ENCODE measurements at regions not wholly inside any gene's neighbourhood (a gene's known extent, or its start where the extent isn't known, plus 50 kb on each side); places are given as distances from the start of the nearest gene placed in this dataset.

DNA sequence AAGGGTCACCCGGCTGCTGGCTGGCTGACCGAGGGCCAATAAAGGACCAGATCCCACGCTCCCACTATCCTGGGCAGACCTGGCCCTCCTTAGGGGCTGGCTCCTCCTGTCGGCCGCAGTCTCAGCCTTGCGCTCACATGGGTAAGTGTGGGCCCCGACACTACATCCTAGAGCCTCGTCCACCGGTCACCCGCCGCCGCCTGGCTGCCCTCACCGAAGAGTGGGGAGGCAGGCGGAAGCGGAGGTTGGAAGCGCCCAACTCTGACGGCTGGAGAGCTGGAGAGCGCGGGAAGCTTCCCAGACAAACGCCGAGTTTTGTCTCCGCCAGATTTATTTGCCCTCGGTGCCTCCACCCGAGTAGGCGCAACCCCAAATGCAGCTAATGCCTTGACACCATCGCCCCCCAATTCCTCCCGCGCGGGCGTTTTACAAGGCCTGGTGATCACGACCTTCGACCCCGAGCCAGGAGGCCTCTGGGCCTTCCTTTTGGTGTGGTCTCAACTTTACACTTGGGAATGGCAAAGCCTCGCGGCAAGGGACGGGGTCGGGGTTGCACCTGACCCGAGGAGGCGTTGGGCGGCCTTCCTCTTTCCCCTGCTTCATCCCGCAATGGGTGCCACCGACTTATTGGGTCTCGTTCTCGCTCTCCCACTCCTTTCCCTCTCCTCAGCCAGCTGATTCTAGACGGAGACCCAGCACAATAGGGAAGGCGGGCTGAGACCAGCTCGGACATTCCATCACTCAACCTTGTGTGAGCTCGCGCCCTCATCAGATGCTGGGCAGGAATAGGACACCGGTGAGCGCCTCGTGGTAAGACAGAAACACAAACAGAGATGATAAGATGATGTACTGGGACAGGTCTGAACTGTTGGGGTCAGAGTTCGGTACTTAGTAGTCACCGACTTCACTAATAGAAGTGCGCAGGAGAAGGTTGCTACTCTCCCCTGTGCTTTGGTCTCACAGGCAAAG is 78.3 kb upstream of the ANO4 start:
- Histone ChIP-seq H3K36me3 (no peaks in the 10 kb centered on the region), H3K27me3 (ENCODE audit: insufficient read depth, low read depth, severe bottlenecking) (no peaks in the 10 kb centered on the region), H3K4me3 (ENCODE audit: low read depth, low read length) (no peak overlapping the region), H3K9me3 (ENCODE audit: severe bottlenecking) (peaks cover 3% of the 10 kb centered on the region), H3K27ac (no peak overlapping the region)
- DNase-seq, result no peak
- TF ChIP-seq, protein P1, sequence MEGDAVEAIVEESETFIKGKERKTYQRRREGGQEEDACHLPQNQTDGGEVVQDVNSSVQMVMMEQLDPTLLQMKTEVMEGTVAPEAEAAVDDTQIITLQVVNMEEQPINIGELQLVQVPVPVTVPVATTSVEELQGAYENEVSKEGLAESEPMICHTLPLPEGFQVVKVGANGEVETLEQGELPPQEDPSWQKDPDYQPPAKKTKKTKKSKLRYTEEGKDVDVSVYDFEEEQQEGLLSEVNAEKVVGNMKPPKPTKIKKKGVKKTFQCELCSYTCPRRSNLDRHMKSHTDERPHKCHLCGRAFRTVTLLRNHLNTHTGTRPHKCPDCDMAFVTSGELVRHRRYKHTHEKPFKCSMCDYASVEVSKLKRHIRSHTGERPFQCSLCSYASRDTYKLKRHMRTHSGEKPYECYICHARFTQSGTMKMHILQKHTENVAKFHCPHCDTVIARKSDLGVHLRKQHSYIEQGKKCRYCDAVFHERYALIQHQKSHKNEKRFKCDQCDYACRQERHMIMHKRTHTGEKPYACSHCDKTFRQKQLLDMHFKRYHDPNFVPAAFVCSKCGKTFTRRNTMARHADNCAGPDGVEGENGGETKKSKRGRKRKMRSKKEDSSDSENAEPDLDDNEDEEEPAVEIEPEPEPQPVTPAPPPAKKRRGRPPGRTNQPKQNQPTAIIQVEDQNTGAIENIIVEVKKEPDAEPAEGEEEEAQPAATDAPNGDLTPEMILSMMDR (IDR thresholded peaks at IDR 0.05; ENCODE audit: low read depth, low read length), result no peak

DNA sequence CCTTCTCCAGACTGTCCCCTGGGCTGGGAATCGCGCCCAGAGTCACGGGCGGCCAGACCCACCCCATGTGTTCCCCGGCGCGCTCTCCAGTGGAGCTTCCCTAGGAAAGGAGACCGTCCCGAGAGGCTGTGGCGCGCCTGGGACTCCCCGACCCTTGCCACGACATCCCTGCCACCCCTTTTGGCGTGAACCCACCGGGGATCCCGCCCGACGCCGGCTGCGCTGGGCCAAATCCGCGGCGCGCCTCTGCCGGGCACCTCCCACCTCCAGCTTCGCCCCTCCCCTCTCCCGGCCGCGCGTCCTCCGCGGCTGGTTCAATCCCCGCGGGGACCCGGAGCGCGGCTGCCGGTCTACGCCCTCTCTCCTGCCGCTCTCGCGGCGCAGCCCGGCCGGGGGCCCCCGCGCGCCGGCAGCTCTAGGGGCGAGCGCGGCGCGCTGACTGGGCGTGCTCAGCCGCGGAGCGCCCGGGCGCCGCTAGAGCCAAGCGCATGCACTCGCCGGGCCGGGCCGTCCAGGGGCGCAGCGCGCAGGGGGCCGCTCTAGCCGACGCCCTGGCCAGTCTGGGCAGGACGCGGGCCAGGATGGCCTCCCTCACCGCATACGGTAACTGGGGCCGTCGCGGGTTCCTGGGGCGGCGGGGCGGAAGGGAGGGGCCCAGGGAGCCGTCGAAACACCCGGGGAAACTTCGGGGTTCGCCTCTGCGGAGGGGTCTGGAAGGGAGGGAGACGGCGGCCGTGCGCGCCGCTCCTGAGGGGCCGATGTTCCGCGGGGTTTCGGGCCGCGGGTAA is 77.4 kb upstream of the ANO4 start:
- Histone ChIP-seq H3K27me3 (ENCODE audit: insufficient read depth, low read depth, severe bottlenecking) (no peaks in the 10 kb centered on the region), H3K4me3 (ENCODE audit: low read depth, low read length) (peak overlapping the region; percentile 60), H3K27ac (no peak overlapping the region), H3K9me3 (ENCODE audit: severe bottlenecking) (peaks cover 3% of the 10 kb centered on the region), H3K36me3 (no peaks in the 10 kb centered on the region)
- TF ChIP-seq, protein P1 (IDR thresholded peaks at IDR 0.05; ENCODE audit: low read depth, low read length), result no peak
- peak; percentile 38 for DNase-seq

DNA sequence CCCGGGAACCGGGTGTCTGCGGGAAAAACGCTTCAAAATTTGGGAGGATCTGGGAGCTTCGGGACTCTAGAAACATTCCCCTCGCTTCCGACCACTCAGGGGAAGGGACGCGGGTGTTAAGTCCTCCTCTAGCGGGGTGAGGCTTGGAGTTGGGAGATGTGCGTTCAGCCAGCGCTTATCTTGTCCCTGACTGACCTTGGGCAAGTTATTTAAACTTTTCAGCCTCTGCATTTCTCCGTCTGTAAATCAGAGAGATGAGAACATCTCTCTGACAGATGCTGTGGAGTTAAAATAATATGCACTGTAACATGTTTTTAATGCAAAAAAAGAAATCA is 76.9 kb upstream of the ANO4 start:
- peaks cover 3% of the 10 kb centered on the region for H3K9me3 ChIP-seq (ENCODE audit: severe bottlenecking)
- TF ChIP-seq, protein P1 (IDR thresholded peaks at IDR 0.05; ENCODE audit: low read depth, low read length), result no peak
- no peaks in the 10 kb centered on the region for H3K36me3 ChIP-seq
- no peak for DNase-seq
- peak overlapping the region; percentile 60 for H3K4me3 ChIP-seq (ENCODE audit: low read depth, low read length)
- no peak overlapping the region for H3K27ac ChIP-seq
- no peaks in the 10 kb centered on the region for H3K27me3 ChIP-seq (ENCODE audit: insufficient read depth, low read depth, severe bottlenecking)

DNA sequence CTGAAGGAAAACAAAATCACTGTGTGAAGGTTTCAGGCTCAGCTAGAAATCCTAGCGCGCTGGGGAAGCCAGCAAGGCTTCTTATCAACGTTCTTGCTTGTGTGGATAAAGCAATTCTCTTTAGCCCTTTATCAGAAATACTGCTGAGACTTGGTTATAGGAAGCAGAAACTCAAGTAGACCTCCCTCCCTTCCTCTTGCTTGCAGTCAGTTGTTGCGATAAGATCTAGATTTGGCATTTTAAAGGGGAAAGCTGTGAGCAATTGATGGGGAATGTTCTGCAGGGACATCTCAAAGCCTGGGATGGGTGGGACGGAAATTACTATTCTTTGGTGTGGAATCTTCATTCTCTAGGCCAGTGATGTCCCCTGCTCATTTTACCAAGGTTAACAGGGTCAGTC is 76.4 kb upstream of the ANO4 start:
- TF ChIP-seq, protein P1 (IDR thresholded peaks at IDR 0.05; ENCODE audit: low read depth, low read length), result no peak
- H3K36me3 ChIP-seq, result no peaks in the 10 kb centered on the region

DNA sequence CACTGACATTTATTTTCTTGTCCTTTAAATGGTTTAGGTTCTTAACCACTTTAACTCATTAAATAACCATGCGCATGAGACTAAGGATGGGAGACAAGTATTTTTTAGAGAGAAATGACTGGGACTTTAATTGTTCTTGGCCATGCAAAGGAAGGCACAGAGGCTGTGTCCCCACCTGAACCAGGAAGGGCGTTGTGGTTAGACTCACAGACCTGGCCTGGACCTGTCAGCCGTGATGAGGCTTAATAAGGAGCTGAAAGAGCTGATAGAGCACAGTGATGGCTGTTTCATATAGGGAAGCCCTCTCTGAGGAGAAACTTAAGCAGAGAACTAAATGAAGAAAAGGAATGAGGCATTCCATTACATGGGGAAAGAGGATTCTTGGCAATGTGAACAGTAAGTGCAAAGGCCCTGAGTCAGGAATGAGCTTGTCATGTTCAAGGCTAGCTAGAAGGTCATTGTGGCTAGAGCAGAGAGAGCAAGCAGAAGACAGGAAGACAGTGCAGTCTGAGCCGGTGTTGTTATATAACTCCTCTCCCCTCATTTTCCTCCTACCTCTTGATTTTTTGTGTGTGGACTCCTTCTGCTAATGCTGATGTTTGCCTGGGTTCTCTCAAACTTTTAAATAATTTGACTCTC is 74.4 kb upstream of the ANO4 start:
- H3K4me3 ChIP-seq (ENCODE audit: low read depth, low read length), result no peak overlapping the region
- no peaks in the 10 kb centered on the region for H3K27me3 ChIP-seq (ENCODE audit: insufficient read depth, low read depth, severe bottlenecking)
- TF ChIP-seq, protein P1 (IDR thresholded peaks at IDR 0.05; ENCODE audit: low read depth, low read length), result no peak
- DNase-seq, result no peak
- no peaks in the 10 kb centered on the region for H3K36me3 ChIP-seq
- H3K9me3 ChIP-seq (ENCODE audit: severe bottlenecking), result peaks cover 3% of the 10 kb centered on the region
- H3K27ac ChIP-seq, result no peak overlapping the region

More for the DNA sequence above, 76.4 kb upstream of the ANO4 start:
- no peak for DNase-seq
- no peak overlapping the region for H3K27ac ChIP-seq
- H3K4me3 ChIP-seq (ENCODE audit: low read depth, low read length), result no peak overlapping the region
- H3K9me3 ChIP-seq (ENCODE audit: severe bottlenecking), result peaks cover 3% of the 10 kb centered on the region
- H3K27me3 ChIP-seq (ENCODE audit: insufficient read depth, low read depth, severe bottlenecking), result no peaks in the 10 kb centered on the region

Measured in WERI-Rb-1 (cell line).